ENCODE measurements at regions not wholly inside any gene's neighbourhood (a gene's known extent, or its start where the extent isn't known, plus 50 kb on each side); places are given as distances from the start of the nearest gene placed in this dataset.

- TF ChIP-seq EP300 (IDR thresholded peaks at IDR 0.05) (no peak), CTCF (IDR thresholded peaks at IDR 0.05) (no peak)
Observed at GRCh38 chr9:129498451-129499384, 122.2 kb downstream of the C9orf50 start.
